Heart right ventricle (tissue), 16 donors: ENCODE measurements at regions not wholly inside any gene's neighbourhood (a gene's known extent, or its start where the extent isn't known, plus 50 kb on each side); places are given as distances from the start of the nearest gene placed in this dataset.

Experiments
- ATAC-seq, 8 donors: fragments of 200-7000 bp; cut with Tn5 transposase; one replicate each; pipeline ENCODE4 v1.9.1; 2020; ENCODE audit warnings: mild to moderate bottlenecking in 8 of 8, moderate library complexity in 8 of 8, moderate number of reproducible peaks in 1 of 8
- DNase-seq, 2 donors: peaks; one replicate each; pipeline ENCODE4 v3.0.0-alpha.2; 2020
- H3K27ac ChIP-seq, 10 donors: fragments of 200-600 bp; sonication (generic) in 2 of 10; one replicate each; pipeline versions ENCODE4 v1.5.0 to v1.8.0; 2020 to 2022; ENCODE audit warnings: mild to moderate bottlenecking in 3 of 10
- H3K27me3 ChIP-seq, 7 donors: fragments of 200-600 bp; one replicate each; pipeline ENCODE4 v1.8.0; 2021 to 2022; ENCODE audit warnings: mild to moderate bottlenecking in 2 of 7
- H3K36me3 ChIP-seq, 9 donors: fragments of 200-600 bp; sonication (generic) in 1 of 9; one replicate each; pipeline versions ENCODE4 v1.5.0 to v1.8.0; 2020 to 2022; ENCODE audit warnings: mild to moderate bottlenecking in 2 of 9
- H3K4me1 ChIP-seq, 9 donors: fragments of 200-600 bp; sonication (generic) in 1 of 9; one replicate each; pipeline versions ENCODE4 v1.5.0 to v1.8.0; 2020 to 2022; ENCODE audit warnings: mild to moderate bottlenecking in 4 of 9
- H3K4me3 ChIP-seq, 10 donors: fragments of 200-600 bp; sonication (generic) in 2 of 10; one replicate each; pipeline versions ENCODE4 v1.5.0 to v1.8.0; 2020 to 2022; ENCODE audit warnings: mild to moderate bottlenecking in 7 of 10, moderate library complexity in 2 of 10
- H3K9me3 ChIP-seq, 11 donors: fragments of 200-600 bp in 10 of 11; sonication (generic) in 2 of 11; one replicate each; pipeline versions ENCODE4 v1.5.0 to v1.8.0; 2013 to 2022; ENCODE audit warnings: mild to moderate bottlenecking in 2 of 11, control low read depth in 1 of 11, moderate library complexity in 1 of 11
- WGBS, 2 donors: extraction: QIAGEN DNeasy Blood & Tissue Kit; methylation state at CpG; one replicate each; pipeline ENCODE4 v1.1.7; 2013; ENCODE audit warnings: inconsistent platforms in 1 of 2; 5-methylcytosine and 5-hydroxymethylcytosine counted together
- intact Hi-C, 10 donors: fragments of 100-400 bp; cut with DNase I; formaldehyde crosslinking; loops; one replicate each; pipeline versions ENCODE4 v1.11.1 to v1.14.2; 2022
- TF ChIP-seq, protein P1 (sequence below), 9 donors: fragments of 200-600 bp; sonication (generic) in 2 of 9; IDR thresholded peaks; one replicate each; pipeline versions ENCODE4 v1.5.0 to v1.8.0; 2021 to 2022; ENCODE audit warnings: antibody characterized with exemption in 9 of 9, mild to moderate bottlenecking in 5 of 9, moderate library complexity in 1 of 9
- donor health status: Arrhythmogenic right ventricular cardiomyopathy.
- donor health status: ischemic (EF 13 %, LVEDD 7.1; RV severe dilation, severe dysfunction).
- donor health status: healthy with polysubstance abuse.
- donor health status: DM: no; HTN: yes; CAD: no.
- donor health status: DM: no; HTN: no; CAD: no.
- donor health status: ischemic (EF 25% LVEDD 6.9; RV normal size, moderate dysfunction).
- donor health status: ischemic (EF 25% LVEDD 5.7; RV mildly dilated, moderate dysfunction).
- donor health status: healthy.
- donor health status: DM: yes; HTN: yes; CAD: no.
- donor health status: Ischemic cardiomyopathy.
- donor health status: ischemic (EF 35%, LVEDD 5.7; RV mildly dilated, moderate dysfunction).
- donor health status: nonischemic (EF 11% LVEDD 7.7; RV severe dilation, severe dysfunction).
- donor health status: DM: yes; HTN: yes; CAD: no.
- donor health status: PGD.
- donor health status: ischemic (EF 29% LVEDD 5.4; RV normal size, mild dysfunction).
- donor health status: nonischemic (EF 23%, LVEDD 6.1; RV moderate dilation, normal function).

DNA sequence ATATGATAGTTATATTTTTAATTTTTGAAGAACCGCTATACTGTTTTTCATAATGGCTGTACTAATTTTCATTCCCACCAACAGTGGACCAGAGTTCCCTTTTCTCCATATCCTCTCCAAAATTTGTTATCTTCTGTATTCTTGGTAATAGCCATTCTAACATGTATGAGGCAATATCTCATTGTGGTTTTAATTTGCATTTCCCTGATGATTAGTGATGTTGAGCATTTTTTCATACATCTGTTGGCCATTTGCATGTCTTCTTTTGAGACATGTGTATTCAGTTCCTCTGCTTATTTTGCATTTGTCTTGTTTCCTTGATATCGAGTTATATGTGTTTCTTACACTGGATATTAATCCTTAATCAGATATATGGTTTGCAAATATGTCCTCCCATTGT, 770.8 kb upstream of the MBL2 start:
- Histone ChIP-seq H3K36me3 (no peaks in the 10 kb centered on the region), H3K4me1 (no peaks in the 10 kb centered on the region), H3K9me3 (peaks cover 0 to 7% (median 0%) of the 10 kb centered on the region in 11 donors), H3K27ac (no peak overlapping the region), H3K4me3 (no peak overlapping the region), H3K27me3 (no peaks in the 10 kb centered on the region)
- ATAC-seq, result no peak
- 90 to 91% methylated on average over 2 of the region's 2 CpGs for WGBS, 2 donors
- intact Hi-C loops, result no loop called here
- DNase-seq, result no peak
- TF ChIP-seq, protein P1, sequence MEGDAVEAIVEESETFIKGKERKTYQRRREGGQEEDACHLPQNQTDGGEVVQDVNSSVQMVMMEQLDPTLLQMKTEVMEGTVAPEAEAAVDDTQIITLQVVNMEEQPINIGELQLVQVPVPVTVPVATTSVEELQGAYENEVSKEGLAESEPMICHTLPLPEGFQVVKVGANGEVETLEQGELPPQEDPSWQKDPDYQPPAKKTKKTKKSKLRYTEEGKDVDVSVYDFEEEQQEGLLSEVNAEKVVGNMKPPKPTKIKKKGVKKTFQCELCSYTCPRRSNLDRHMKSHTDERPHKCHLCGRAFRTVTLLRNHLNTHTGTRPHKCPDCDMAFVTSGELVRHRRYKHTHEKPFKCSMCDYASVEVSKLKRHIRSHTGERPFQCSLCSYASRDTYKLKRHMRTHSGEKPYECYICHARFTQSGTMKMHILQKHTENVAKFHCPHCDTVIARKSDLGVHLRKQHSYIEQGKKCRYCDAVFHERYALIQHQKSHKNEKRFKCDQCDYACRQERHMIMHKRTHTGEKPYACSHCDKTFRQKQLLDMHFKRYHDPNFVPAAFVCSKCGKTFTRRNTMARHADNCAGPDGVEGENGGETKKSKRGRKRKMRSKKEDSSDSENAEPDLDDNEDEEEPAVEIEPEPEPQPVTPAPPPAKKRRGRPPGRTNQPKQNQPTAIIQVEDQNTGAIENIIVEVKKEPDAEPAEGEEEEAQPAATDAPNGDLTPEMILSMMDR (IDR thresholded peaks at IDR 0.05), result no peak

DNA sequence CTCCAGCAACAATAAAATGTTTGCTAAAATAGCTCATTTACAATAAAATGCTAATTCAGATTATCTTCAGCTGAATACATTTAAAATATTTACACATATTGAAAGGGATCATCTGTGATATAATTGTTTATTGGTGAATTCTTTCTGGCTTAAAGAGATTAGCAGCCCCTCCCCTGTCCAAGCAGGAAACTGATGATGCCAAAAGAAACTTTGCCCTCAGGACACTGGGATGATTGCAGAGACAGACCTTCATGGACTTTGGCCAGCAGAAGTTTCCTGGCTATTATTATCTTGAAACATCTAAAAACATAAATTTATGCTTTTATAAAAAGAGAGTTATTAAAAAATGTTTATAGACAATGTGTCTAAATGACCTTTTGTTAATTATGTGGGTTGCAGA, 764.9 kb upstream of the MBL2 start:
- Histone ChIP-seq H3K36me3 (no peaks in the 10 kb centered on the region), H3K27ac (no peak overlapping the region), H3K4me1 (no peaks in the 10 kb centered on the region), H3K9me3 (no peaks in the 10 kb centered on the region), H3K27me3 (no peaks in the 10 kb centered on the region), H3K4me3 (no peak overlapping the region)
- TF ChIP-seq, protein P1 (IDR thresholded peaks at IDR 0.05), result no peak
- ATAC-seq (no peak), DNase-seq (no peak)
- intact Hi-C loops, result no loop called here

DNA sequence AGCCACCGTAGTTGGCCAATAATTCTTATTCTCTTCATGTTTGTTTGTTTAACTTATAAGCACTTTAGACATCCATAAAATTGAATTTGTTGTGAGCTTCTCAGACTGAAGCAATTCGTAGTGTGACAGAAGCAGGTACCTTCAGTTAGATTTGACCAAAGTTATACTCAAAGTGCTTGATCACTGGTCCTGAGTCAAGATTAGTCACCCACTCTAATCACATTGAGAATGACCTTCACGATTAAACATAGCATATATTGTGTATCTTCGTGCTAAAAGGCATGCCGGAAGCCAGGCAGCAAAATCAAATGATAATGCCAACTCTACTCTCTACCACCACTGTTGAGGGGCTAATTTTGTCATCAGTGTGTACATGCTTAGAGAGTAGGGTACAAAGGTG, 763.7 kb upstream of the MBL2 start:
- no peak for DNase-seq
- WGBS, 2 donors, result 59 to 71% methylated on average over 5 of the region's 5 CpGs
- H3K9me3 ChIP-seq, result no peaks in the 10 kb centered on the region
- no peak overlapping the region for H3K27ac ChIP-seq
- no peaks in the 10 kb centered on the region for H3K27me3 ChIP-seq
- intact Hi-C loops, result no loop called here
- ATAC-seq, result no peak
- TF ChIP-seq, protein P1 (IDR thresholded peaks at IDR 0.05), result no peak
- H3K4me3 ChIP-seq, result no peak overlapping the region
- no peaks in the 10 kb centered on the region for H3K4me1 ChIP-seq
- H3K36me3 ChIP-seq, result no peaks in the 10 kb centered on the region

DNA sequence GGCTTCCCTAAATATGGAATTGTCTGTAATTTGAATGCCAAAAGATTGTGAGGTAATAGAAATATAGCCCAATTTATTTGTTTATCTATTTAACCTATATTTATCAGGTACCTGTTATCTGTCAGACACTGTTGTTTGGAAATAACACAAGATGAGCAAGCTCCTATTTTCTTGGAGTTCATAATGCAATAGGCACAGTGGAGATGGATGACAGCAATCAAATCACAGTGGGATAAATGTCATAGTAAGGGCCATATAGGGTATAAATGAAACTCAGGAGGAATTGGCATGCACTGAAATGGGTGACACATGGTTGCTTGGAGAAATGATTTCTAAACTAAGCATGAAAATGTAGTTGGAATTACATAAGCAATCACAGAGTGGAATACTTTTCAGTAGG, 761.8 kb upstream of the MBL2 start:
- TF ChIP-seq, protein P1 (IDR thresholded peaks at IDR 0.05), result no peak
- no peaks in the 10 kb centered on the region for H3K4me1 ChIP-seq
- no peaks in the 10 kb centered on the region for H3K36me3 ChIP-seq
- no peak for ATAC-seq
- no peak for DNase-seq
- H3K4me3 ChIP-seq, result no peak overlapping the region
- intact Hi-C loops, result no loop called here
- no peaks in the 10 kb centered on the region for H3K9me3 ChIP-seq
- no peaks in the 10 kb centered on the region for H3K27me3 ChIP-seq
- no peak overlapping the region for H3K27ac ChIP-seq

DNA sequence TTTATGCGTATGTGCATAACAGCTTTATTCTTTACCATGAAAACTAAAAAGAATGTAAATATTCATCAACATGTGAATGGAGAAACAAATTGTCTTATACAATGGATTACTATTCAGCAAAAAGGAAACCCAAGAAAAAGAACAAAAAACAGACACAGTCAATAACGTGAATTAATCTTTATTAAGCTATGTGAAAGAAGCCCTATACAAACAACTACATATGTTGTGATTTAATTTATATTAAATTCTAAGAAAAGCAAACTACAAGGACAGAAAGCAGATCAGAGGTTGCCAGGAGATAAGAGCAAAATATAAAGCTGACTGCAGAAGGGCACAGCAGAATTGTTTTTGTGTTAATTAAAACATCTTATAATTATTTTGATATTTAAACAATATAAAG, 756.4 kb upstream of the MBL2 start:
- TF ChIP-seq, protein P1 (IDR thresholded peaks at IDR 0.05), result no peak
- Histone ChIP-seq H3K4me1 (no peaks in the 10 kb centered on the region), H3K4me3 (no peak overlapping the region), H3K9me3 (no peaks in the 10 kb centered on the region), H3K27me3 (no peaks in the 10 kb centered on the region), H3K27ac (no peak overlapping the region), H3K36me3 (no peaks in the 10 kb centered on the region)
- DNase-seq (no peak), ATAC-seq (no peak)
- WGBS, 2 donors, result 64 to 67% methylated on average over 2 of the region's 2 CpGs
- intact Hi-C loops, result no loop called here
